ENCODE measurements at regions not wholly inside any gene's neighbourhood (a gene's known extent, or its start where the extent isn't known, plus 50 kb on each side); places are given as distances from the start of the nearest gene placed in this dataset.

DNA sequence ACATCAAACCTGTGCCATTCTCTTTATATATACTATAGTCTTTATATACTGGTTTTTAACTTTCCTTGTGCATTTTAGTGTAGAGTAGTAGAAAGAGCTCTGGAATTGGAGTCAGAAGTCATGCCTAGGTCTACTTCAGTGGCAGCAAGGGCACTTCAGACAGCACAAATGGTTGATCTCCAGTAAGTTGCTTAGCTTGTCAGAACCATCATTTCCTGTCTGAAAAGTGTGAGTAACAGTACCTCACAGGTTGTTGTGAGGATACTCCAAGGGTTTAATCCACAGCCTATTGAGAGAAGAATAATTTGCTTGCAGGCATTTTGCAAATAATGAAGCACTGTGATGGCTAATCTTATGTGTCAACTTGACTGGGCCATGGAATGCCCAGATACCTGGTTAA lies 95.8 kb upstream of the NR4A3 start:
- no peak for DNase-seq

DNA sequence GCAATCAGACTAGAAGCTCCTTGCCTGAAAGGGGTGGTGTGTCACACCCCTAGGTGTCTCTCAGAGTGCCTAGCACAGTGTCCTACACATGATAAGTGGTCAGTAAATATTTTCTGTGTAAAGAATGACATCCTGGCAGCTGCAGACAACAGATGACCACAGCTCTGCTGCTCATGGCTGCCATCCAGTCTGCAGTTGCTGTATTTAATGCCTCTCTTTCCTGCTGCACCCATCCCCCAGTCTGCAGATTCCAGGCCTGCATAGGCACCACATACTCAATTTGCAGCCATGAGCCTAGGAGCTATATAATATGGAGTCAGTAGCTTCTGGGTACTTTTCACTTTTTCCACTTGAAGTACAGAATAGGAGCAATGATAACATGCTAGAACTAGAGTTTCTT lies 94.9 kb upstream of the NR4A3 start:
- DNase-seq, result no peak

DNA sequence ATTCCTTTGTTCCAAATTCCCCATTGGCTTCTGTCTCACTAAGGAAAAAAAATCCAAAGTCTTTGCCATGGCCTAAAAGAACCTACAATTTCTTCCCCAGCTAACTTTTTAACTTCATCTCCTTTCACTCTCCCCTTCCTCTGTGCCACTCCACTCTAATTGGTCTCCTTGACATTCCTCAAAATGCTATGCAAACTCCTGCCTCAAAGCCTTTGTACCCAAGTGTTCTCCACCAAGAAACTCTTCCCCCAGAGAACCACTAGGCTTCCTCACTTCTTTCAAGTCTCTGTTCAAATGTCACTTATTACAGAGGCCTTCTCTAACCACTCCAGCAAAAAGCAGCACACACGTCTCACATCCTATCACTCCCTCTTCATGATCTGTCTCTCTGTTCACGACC lies 91.6 kb upstream of the NR4A3 start:
- DNase-seq, result no peak

DNA sequence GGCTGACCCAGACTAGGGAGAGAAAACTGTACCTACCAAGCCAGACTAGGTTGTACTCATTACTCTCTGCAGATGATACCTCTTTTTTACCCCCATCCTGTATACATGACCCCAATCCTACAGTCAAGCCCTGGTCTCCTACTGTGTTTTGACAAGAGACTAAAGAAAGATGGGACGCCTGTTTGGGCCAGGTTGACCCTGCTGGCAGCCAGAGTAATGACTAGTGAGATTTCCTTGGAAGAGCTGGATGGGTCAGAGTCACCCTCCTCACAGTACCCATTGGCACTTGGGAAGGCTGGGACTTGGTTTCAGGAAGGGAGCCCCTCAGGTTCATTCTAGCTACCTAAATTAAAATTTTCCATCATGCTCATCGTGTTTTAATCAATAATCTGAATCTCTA lies 89.7 kb upstream of the NR4A3 start:
- no peak for DNase-seq

DNA sequence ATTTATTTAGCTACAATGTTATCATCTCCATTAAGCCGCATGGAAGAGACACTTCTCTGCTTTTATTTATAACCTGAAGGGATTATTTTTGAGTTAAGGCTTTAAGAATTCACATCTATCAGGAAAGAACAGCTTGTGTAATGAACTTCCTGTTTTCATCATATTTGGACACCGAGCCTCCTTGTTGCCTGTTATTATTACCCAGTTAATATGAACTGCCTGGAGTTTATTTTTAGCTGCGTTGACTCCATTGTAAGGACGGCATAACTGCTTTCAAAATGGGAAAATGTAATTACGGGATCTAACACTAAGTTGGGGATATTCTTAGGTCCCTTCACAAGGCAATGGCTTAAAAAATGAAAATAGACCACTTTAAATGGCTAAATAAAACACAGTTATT lies 89.0 kb upstream of the NR4A3 start:
- no peak for DNase-seq

DNA sequence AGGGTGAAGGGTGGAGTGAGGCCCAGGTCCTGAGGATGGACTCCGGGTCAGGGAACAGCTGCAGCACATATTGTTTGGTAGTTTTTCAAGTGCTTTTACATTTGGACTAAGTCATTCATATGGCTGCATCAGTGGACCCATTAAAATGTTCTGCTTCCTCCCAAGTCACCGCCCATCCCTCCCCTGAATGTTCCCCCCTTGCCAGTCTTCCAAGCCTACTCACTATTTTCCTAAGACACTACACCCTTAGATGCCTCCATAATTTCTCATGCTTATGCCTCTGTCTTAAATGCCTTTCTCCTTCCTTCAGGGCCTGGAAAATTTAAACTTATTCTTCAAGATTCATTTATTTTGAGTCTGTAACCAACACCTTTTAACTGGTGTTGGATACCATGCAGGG lies 86.6 kb upstream of the NR4A3 start:
- DNase-seq, result no peak

DNA sequence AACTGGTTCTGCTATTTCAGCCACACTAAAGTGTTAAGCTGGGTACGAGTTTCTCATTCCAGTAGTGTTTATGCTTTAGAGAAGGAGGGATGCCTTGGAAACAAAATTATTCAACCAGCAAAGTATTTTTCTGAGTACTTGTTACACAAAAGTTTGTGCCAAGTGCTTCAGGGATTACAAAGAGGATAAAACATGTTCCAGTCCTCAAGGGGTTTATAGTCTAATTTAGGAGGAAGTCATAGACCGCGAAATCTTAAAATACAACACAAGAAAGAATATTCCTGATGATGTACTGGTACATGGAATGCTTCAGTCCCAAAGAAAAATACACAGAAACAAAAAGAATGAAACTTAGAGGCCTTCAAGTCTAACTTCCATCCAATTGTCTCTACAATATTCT lies 85.4 kb upstream of the NR4A3 start:
- DNase-seq, result no peak

DNA sequence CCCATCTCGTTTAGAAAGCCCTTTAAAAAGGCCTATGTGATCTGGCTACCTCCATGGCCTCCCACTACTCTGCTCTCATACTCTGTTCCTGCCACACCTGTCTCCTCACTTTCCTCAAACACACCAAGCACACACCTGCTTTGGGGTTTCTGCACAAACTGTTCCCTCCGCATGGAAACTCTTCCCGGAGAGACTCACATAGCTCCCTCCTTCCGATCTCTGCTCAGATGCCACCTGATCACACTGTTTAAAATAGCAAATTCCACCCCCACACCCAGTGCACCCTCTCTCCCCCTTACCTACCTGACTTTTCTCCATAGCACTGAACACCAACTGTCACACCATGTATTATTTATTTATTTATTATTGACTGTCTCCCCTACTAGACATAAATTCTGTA lies 84.0 kb upstream of the NR4A3 start:
- no peak for DNase-seq

DNA sequence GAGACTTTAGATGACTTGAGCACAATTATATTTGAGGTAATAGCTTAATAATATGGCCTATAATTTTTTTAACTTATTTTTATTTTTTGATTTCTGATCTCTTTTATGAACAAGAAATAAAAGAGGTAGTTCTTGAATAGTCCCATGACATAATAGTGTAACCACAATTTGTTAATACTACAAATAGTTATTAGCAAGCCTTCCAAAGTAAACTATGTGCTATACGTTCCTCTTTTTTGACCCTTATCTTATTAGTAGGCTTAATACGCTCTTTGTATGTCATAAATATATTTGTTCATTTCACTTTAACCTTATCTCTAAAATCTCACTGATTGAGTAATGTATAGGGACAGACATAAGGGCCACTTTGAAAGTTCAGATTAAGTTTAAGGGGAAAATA lies 78.7 kb upstream of the NR4A3 start:
- no peak for DNase-seq

DNA sequence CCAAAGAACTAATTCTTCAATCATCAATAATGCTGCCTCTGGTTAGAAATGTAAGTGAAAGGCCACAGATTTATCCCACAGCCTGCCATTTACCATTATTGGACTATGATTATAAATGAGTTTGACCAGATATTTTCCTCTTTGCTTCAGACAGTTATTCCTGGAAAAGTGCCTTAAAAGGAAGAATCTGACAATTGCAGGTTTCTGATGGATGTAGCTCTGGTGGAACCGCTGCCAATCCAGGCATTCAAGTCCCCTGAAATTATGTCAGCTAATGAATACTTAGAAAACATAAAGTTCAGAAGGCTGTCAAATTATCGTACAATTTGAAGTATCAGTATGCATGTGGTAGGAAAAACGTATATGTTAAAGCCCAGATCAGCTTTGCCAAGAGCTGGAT lies 78.2 kb upstream of the NR4A3 start:
- no peak for DNase-seq

DNA sequence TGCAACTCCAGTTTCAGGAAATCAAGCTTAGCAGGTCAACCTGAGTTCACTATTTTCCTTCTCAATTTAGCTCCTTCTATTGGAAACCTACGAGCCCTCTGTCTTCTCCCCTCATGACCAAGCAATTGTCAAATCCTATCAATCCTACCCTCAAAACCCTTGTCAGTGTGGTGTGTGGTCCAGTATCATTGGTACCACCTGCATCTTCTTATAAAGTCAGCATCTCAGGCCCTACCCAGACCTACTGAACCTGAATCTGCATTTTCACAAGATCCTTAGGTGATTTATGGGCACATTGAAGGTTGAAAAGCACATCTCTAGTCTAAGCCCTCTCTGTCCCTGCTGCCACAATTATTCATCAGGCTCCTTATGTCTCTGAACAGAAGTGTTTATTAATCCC lies 77.6 kb upstream of the NR4A3 start:
- no peak for DNase-seq

DNA sequence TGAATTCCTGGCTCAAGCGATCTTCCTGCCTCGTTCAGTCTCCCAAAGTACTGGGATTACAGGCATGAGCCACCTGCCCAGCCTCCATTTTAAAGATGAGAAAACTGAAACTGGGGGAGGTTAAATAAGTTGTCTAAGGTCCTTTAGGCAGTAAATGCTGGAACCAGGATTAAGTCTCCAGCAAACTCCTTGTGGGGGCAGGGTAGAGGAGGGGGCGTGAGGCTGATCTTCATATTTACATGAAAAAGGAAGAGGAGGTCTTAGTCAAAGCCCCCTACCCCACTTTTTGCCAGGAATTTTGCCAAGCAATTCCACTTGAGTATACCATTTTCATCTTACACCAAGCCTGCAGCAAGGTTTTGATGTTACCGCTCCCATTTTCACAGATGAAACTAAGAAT lies 76.6 kb upstream of the NR4A3 start:
- no peak for DNase-seq

DNA sequence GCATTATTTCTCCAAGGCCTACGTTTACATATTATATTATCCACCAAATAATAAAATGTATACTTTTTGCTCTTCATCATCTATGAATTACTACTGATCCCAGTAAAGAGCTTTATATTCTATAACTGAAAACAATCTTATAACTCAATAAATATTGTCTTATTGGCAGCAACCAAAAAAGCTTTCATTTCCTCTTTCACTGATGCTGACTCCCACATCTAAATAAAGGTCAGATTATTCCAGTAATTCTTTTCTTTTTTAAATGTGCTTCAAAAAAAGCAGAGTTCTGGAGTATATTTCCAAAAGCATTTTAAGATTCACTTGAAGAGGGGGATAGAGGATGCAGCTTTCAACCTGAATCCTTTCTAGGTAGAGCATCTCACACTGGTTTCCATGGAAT lies 75.3 kb upstream of the NR4A3 start:
- DNase-seq, result no peak

DNA sequence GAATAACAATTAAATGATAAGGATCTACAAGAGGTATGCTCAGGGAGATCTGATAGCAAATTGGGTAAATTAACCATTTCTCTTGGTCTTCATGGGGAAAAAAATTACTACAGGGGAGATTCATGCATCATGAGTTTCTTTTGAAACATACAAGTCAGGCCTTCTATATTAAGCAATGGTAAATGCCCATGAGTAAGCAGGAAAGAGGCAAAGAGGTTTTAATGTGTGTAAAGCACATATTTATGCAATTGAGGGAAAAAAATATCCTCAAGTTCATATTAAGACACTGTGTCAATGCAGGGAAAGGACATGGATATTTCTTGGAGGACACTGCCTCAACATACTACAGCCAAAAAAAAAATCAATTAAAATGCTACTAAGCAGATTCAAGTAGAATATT lies 73.4 kb upstream of the NR4A3 start:
- no peak for DNase-seq

DNA sequence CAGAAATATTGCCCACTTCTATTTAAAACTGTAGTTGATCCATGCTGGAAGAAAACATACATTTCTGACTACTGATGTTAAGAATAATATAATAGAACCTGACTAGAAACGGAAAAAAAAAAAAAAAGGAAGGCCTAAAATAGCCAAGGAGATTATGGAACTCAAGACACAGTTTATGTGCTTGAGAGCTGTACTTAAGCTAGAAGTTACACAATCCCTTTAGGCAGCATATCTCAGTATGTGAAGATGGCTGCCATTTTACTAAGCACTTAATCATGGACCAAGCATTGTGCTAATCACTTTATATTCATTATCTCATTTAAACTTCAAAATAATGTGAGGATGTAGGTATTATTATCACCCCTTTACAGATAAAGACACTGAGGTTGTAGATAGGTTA lies 73.0 kb upstream of the NR4A3 start:
- no peak for DNase-seq

DNA sequence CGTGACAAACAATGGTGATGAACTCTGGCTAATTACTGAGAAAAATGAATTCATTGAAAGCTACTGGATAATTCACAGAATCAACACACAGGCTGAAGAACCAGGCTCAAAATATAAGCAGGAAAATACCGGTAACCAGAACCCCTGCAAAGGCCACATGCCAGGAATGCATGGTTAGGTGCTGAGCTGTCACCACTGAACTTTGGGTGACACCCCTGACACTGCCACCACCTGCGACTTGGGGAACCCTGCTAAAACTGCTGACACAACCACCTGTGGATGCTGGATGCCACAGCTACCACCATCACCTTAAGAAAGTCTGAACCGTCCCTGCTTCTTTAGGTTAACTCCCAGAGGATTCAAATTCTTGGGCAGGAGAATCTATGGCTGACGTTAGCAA lies 72.0 kb upstream of the NR4A3 start:
- no peak for DNase-seq

DNA sequence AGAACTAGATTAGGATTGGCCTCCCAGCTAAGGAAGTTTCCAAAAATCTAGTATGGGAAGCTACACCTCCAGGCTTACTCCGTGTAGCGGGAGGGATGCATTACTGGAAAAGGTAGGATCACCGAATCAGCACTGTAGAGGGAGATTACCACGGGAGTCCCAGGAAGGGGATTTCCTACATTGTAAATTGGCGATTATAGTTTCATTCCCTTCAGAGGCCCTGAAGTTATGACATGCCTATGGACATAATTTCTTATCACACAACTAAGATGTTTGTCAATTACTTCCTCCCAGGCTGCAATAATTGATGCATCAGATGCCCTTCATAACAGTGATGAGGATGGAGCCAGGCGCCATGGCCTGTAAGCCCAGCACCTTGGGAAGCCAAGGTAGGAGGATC lies 71.2 kb upstream of the NR4A3 start:
- DNase-seq, result no peak

DNA sequence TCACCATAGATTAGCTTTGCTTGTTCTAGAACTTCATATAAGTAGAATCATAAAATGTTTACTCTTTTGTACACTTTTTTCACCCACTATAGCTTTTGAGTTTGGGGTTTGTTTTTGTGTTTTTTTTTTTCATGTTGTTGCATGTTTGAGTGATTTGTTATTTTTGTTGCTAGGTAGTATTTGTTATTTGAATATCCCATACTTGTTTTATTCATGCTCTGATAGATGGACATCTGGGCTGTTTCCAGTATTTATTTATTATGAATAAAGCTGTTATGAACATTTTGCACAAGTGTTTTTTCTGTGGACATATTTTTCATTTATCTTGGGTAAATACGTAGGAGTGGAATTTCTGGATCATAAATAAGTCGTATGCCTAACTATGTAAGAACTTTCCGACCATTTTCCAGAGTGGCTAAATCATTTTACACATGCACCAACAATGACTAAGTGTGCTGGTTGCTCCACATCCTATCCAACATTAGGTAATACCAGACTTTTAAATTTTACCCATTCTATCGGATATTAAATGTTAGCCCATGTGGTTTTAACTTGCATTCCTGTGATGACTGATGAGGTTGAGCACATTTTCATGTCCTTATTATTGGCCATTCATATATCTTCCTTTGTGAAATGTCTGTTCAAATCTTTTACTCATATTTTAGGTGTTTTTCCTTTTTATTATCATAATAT lies 69.1 kb upstream of the NR4A3 start:
- no peak for DNase-seq

DNA sequence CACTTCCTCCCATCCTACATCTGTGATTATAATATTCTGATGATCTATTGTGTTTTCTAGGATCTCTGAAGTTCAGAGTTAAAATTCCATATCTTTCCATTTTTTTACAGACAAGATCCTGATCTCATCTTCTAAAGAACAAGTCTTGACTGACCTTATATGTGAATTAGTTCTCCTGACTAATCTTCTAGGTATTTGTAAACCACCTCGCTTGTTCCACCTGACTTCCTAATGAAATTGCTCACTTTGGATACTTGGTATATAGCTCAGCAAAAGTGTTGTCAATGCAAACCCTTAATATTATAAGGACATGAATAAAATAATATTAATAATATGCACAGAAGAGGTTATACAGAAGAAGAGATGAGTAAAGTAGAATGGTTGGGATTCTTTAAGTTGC lies 68.2 kb upstream of the NR4A3 start:
- DNase-seq, result no peak

DNA sequence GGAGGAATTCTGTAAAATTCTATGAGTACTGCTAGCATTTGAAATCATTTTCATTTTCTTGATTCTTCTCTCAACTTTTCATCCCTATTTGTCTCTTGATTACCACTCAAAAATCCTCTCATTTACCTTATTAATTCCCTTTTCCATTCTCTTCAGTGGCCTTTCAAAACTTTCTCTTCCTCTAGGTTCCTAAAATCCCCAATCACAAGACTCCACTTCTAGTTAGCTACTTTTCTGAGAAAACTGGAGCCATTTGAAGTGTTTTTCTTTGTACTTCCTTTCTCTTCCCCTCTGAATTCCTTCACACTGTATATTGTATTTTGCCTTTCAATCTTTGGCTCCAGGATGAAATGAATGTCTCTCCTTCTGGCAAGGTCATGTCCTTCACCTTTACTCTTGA lies 61.3 kb upstream of the NR4A3 start:
- no peak for DNase-seq

DNA sequence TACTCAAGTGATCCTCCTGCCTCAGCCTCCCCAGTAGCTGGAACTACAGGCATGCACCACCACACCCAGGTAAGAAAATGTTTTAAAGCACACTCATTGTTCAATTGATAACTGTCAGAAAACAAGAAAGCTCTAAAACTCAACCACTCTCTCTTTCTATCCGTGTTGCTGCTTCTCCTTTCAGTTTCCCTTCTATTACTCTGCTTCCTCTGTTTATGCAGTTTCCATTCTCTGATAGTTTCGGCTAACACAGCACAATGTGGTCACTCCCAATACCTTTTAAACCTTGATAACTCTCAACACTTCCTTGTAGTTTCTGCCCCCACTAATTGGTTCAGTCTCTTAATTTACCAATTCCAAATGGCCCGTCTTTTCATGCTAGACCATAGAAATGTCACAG lies 59.2 kb upstream of the NR4A3 start:
- no peak for DNase-seq
